Cardiac fibroblast (primary cell): ENCODE measurements at regions not wholly inside any gene's neighbourhood (a gene's known extent, or its start where the extent isn't known, plus 50 kb on each side); places are given as distances from the start of the nearest gene placed in this dataset.

Experiments used
- DNase-seq, 2 donors: peaks; one replicate each; pipeline versions ENCODE4 v3.0.0 to v3.0.0-alpha.2; 2010; ENCODE audit warnings: low read depth in 2 of 2
- H3K4me3 ChIP-seq, 2 donors: replicated peaks in 1 of 2; 1 replicate in 1 of 2; 2 replicates in 1 of 2; pipeline ENCODE4 v1.5.1; 2011; ENCODE audit warnings: low read depth in 2 of 2, low read length in 2 of 2, mild to moderate bottlenecking in 2 of 2, moderate library complexity in 1 of 2
- TF ChIP-seq, protein P1 (sequence below): IDR thresholded peaks from one replicate; pipeline ENCODE4 v1.5.1; 2011; ENCODE audit warnings: low read depth, mild to moderate bottlenecking, low read length, inconsistent platforms

DNA sequence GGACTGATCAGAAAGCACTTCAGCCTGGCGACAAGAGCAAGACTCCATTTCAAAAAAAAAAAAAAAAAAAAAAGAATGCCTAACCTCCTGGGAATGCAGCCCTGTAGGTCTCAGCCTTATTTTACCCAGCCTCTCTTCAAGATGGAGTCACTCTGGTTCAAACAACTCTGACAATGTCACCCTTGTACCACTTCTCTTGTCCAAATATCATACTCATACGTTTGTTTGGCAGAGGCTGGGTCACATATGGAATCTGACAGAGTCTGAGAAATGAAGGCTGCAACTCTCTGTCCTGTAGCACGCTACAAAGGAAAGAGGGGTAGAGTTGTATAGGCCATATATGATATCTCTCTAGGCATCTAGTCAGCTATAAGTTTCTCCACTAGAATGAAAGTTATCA is 58.6 kb upstream of the GSAP start:
- no peak for DNase-seq
- no peak overlapping the region for H3K4me3 ChIP-seq
- TF ChIP-seq, protein P1, sequence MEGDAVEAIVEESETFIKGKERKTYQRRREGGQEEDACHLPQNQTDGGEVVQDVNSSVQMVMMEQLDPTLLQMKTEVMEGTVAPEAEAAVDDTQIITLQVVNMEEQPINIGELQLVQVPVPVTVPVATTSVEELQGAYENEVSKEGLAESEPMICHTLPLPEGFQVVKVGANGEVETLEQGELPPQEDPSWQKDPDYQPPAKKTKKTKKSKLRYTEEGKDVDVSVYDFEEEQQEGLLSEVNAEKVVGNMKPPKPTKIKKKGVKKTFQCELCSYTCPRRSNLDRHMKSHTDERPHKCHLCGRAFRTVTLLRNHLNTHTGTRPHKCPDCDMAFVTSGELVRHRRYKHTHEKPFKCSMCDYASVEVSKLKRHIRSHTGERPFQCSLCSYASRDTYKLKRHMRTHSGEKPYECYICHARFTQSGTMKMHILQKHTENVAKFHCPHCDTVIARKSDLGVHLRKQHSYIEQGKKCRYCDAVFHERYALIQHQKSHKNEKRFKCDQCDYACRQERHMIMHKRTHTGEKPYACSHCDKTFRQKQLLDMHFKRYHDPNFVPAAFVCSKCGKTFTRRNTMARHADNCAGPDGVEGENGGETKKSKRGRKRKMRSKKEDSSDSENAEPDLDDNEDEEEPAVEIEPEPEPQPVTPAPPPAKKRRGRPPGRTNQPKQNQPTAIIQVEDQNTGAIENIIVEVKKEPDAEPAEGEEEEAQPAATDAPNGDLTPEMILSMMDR = no peak

DNA sequence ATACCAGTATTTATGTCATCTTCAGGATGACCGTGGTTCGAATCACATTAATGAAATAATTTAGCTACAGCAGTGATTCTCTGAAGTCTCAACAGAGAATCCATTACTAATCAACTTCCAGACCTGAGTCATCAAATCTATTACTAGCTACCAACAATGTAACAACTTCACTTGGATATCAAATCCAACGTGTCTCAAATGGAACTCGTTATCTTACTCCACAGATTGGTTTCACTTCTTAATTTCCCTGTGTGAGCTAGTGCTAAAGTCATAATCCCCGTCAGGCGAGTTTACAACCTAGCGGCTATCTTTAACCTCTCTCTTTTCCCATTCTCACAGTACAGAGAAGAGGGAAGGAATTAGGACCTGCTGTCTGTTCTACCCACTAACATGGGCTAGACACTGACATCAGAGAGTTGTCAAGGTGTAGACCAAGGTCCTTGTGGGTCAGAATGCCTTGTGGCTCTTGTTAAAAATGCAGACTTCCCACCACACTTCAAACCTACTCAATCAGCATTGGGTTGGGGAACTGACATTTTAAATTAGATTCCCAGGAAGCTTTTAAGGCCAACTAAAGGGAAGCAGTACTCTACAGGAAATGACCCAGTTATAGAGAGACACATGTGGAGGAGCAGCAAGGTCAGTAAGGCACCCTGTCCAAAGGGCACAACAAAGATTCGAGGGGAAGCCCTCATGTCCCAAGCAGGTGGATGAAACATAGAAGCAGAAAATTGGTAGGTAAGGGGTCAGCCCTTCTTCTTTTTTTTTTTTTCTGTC is 57.3 kb upstream of the GSAP start:
- TF ChIP-seq, protein P1 = no peak
- no peak overlapping the region for H3K4me3 ChIP-seq
- no peak for DNase-seq

DNA sequence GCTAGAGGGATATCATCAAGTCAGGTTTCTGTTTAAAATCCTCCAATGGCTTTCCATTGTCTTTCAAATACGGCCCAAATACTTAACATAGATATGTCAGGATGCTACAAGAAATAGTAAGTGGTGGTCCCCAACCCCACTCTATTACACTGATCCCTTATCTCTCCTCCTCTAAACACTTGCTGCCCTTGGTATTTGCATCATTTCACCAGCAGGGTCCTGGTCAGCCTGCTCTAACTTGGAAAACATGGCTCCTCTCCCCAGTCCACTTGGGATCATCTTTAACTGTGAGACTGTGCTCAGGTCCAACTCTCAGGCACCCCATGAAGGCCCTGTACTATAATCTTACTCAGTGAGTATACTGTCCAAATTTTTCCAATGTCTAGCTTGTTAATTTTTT is 53.8 kb upstream of the GSAP start:
- TF ChIP-seq, protein P1 = no peak
- no peak for DNase-seq

DNA sequence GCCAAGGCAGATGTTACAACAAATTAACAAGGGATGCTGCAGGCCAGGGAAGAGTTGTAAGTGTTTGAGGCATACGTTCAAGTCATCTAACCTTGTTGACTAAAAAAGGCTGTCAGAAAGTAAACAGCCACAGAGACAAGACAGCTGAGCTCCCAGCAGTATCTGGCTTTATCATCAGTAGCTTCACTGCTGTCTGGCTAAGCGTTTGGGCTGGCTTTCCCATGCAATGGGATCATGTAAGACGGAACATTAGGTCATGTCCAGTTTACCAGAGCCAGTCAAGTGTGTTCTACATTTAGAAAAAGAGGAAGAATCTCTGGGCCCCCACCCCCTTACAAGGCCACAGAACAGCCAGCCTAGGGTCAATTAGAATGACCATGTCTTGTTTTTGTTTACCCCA is 51.3 kb upstream of the GSAP start:
- DNase-seq = no peak
- no peak overlapping the region for H3K4me3 ChIP-seq
- TF ChIP-seq, protein P1 = no peak

More for the DNA sequence above, 53.8 kb upstream of the GSAP start:
- no peak overlapping the region for H3K4me3 ChIP-seq

DNA sequence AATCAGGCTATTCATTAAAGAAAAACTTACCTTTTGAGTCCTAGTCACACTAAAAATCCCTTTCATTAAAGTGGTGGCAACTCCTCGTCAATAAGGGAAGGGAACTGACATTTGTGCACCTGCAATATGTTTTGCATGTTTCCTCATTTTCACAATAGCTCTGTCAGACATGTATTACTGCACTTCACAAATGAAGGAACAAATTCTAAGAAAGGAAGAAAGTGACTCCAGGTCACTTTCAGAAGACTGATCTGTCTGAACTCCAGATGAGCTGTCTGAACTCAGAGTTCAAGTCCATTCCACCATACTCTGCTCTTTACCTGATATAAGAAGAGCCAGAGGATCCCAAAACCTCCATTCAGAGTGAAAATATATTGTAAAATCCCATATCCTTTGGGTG is 50.3 kb upstream of the GSAP start:
- no peak for DNase-seq
- no peak overlapping the region for H3K4me3 ChIP-seq
- TF ChIP-seq, protein P1 = no peak
